ENCODE measurements at regions not wholly inside any gene's neighbourhood (a gene's known extent, or its start where the extent isn't known, plus 50 kb on each side); places are given as distances from the start of the nearest gene placed in this dataset.

GRCh38 chr4:153034681-153035080 is 98.6 kb downstream of the FHDC1 start:
- no peak for DNase-seq

DNA sequence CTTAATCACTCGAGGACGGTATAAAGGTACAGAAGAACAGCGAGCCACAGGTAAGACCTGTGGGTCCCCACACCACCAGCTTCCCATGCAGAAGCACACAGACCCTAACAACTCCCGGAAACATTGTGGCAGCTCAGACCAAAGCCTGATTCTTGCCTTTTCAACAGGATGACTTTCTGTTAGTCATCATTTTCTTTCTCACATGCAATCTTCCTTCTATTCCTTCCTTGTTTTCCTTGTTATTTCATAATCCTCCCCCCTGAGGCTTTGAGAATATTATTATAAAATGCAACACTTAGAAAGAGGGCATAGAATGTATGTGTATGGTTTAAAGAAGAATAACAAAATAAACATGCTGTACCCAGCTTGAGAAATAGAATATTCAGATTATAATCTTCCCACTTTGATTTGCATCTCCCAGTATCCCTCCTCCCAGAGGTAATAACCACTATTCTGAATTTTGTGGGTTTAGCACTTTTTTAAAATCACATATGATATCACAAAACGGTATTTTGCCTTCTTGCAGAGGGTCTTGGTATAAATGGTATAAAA is 100.9 kb downstream of the FHDC1 start:
- no peak for DNase-seq

DNA sequence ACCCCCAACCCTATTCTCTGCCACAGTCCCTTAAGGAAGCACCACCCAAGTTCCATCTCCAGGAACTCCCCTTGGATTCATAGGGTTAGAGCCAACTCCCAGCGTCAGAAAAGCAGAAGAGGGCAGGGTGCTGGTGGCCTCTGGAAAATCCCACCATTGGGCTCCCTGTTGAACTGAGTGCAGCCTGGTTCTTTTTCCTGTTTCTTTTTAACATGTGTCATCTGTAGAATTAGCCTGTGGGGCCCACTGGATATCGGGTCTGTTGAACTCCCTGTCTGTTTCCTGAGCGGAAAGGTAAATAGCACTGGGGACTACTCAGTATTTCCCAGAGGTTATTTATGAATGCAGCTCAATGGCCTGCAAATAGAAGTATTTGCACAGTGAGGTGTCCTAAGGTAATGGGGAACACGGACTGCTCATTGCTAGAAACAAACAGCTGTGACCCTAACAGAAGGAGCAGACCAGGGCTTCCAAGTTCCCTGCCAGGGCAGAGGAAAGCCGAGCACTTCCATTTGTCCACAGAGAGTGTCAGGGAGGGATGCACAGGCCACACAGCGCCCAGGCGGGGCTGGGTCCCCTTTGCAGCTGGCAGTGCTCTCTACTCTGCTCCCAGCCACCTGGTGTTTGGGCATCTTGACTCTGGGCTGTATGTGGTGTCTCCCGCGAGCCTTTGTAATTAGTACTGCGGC is 102.6 kb downstream of the FHDC1 start:
- no peak for DNase-seq

GRCh38 chr4:153039542-153040185 is 103.5 kb downstream of the FHDC1 start:
- no peak for DNase-seq

DNA sequence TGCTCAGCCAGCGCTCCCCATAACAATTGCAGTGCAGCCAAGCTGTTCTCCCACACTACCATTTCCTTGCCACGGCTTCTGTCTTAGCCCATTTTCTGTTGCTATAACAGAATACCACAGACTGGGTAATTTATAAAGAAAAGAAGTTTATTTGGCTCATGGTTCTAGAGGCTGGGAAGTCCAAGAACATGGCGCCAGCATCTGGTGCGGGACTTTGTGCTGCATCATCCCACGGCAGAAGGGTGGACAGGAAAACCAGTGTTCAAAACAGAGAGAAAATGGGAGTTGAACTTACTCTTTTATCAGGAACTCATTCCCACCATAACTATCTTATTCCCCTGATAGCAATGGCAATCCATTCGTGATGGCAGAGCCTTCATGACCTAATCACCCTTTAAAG is 104.6 kb downstream of the FHDC1 start:
- no peak for DNase-seq

DNA sequence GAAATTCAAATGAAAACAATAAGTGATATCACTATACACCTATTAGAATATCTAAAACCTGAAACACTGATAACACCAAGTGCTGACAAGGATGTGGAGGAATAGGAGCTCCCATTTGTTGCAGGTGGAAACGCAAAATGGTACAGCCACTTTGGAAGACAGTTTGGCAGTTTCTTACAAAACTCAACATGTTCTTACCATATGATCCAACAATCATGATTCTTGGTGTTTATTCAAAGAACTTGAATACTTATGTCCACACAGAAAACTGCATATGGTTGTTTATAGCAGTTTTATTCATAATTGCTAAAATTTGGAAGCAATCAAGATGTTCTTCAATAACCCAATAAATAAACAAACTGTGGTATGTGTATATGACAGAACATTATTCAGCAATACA is 107.9 kb downstream of the FHDC1 start:
- DNase-seq: no peak

GRCh38 chr4:153045111-153045982 is 109.2 kb downstream of the FHDC1 start:
- DNase-seq: no peak

DNA sequence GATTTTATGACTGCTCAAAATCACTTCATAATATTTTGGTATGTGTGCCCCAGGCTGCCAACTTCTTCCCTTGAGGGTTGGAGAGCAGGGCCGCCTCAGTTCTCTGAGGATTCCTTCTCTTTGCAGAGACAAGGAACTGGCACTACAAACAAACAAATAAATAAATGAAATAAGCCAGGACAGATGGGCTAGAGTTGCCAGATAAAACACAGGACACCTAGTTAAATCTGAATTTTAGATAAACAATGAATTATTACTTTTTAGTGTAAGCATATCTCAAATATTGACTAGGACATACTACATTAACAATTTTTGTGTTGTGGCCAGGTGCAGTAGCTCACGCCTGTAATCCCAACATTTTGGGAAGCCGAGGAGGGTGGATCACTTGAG is 122.5 kb downstream of the FHDC1 start:
- DNase-seq: no peak

GRCh38 chr4:153060196-153060595 is 124.1 kb downstream of the FHDC1 start:
- no peak for DNase-seq

GRCh38 chr4:153061971-153062370 is 125.8 kb downstream of the FHDC1 start:
- no peak for DNase-seq

GRCh38 chr4:153062652-153063168 is 126.6 kb downstream of the FHDC1 start:
- DNase-seq: no peak

- no peak for DNase-seq
Observed at GRCh38 chr4:153063490-153063889, 127.4 kb downstream of the FHDC1 start.

- DNase-seq: no peak
Observed at GRCh38 chr4:153064571-153064970, 128.4 kb downstream of the FHDC1 start.

GRCh38 chr4:153065276-153065675 is 129.2 kb downstream of the FHDC1 start:
- no peak for DNase-seq

- no peak for DNase-seq
Observed at GRCh38 chr4:153067376-153067775, 131.3 kb downstream of the FHDC1 start.

- DNase-seq: no peak
Observed at GRCh38 chr4:153068751-153069150, 132.6 kb downstream of the FHDC1 start.

DNA sequence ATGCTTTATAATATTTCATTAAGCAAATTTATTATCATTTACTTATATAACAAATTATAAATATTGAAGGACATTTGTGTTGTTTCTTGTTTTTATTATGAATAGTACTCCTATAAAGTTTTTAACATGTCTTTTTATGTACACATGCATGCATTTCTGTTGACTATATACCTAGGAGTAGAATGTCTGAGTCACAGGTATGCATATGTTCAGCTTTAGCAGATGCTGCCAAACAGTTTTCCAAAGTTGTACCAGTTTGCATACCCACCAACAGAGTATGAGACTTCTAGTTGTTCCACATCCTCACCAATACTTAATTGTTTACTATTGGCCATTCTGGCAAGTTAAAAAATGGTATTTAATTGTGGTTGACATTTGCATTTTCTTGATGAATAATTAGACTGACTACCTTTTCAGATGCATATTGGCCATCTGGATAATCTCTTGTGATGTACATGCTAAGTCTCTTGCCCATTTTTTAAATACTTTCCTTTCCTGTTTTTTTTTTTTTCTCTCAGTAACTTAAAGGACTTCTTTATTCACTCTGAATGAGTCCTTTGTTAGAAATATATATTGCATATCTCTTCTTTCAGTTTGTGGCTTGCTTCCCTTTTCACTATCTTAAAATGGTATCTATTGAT is 132.2 kb upstream of the TRIM2 start:
- DNase-seq: no peak

DNA sequence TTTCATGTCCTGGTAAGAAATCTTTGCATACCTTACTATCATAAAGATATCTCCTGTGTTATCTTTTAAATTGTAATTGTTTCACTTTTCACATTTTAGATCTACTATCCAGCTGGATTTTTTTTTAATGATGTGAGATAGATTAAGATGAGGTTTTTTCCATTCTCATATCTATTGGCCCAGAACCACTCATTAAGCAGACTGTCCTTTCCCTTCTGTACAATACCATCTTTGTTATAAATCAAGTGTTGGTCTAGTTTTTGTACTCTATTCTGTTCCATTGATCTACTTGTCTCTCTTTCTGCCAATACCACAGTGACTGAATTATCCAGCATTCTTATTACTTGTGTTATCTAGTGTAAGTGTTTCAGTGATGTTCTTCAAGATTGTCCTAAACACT is 131.6 kb upstream of the TRIM2 start:
- no peak for DNase-seq

DNA sequence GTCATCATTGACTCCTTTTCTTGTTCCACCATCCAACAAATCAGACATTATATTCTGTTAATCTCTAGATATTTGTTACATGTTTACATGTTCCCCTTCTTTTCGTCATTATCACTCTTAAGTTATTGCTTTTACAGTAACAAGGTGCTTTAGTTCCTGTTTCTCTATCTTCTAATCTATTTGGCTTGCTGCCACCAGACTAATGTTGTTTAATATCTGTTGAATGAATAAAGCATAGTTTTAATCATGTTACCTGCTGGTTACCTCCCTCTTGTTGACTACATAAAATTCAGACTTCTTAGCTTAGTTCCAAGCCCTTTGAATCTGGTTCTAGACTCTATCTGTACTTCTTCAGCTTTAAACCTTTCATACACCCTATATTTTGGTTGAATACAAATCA is 129.8 kb upstream of the TRIM2 start:
- no peak for DNase-seq

DNA sequence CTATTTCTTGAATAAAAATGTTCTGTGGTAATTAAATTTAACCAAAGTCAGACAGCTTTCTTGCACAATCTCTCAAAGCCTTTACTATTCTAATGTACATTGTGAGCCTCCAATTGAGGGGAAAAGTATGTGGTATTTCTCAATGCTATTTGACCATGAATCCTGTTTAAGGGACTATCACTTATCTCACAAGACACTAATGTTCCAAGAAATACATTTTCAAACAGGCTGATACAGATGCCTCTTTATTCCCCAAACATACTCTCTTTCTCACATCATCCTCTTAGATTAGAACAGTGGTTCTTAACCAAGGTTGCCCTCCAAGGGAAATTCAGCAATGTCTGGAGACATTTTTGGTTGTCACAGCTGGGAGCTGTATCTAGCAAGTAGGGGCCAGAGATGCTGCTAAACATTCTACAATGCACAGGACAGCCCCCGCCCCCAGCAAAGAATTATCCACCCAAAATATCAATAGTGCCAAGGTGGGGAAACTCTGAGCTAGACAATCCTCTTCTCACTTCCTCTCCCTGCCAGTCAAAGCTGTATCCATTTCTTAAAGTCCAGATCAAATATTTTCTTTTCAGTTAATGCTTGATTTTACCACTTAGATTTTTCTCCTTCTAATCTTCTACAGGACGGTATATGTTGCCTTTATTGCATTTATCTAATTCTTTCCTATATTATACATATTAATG is 129.2 kb upstream of the TRIM2 start:
- DNase-seq: no peak

- DNase-seq: no peak
Observed at GRCh38 chr4:153075836-153076518, 128.3 kb upstream of the TRIM2 start.

GRCh38 chr4:153076861-153077260 is 127.4 kb upstream of the TRIM2 start:
- DNase-seq: no peak

All from stimulated activated CD4-positive, alpha-beta T cell treated with anti-CD3 and anti-CD28 coated beads, Interleukin-2, amount 100 ng/mL, for 48 hours (primary cell).